HCT116 (cell line): ENCODE measurements at regions not wholly inside any gene's neighbourhood (a gene's known extent, or its start where the extent isn't known, plus 50 kb on each side); places are given as distances from the start of the nearest gene placed in this dataset.

Experiments
- ATAC-seq: fragments of 200-7000 bp; cut with Tn5 transposase; 2 replicates; pipeline ENCODE4 v1.9.1; 2020; ENCODE audit warnings: mild to moderate bottlenecking, moderate library complexity
- BruUV-seq: library from RNA; stranded (reverse); fragments of 400-500 nt; replicated peaks from 2 replicates; lab custom pipeline; 2021; lab: Mats Ljungman, UMichigan
- CTCF ChIA-PET: fragments of 300-600 bp; sonication (Branson Sonifier 250); formaldehyde crosslinking; loops from one replicate; lab custom pipeline; 2021; ENCODE audit warnings: antibody characterized with exemption; lab: Charles Lee
- POLR2A ChIA-PET: fragments of 300-600, 350-600 bp; sonication (Branson Sonifier 250); formaldehyde crosslinking; loops from one replicate; lab custom pipeline; 2021; ENCODE audit warnings: antibody characterized with exemption; lab: Charles Lee
- RAD21 ChIA-PET, 2 experiments: fragments of 300-600 bp; sonication (Branson Sonifier 250); formaldehyde crosslinking; loops; one replicate each; lab custom pipeline; 2023; ENCODE audit warnings: low total read pairs in 2 of 2; ENCODE audit not compliant: uncharacterized antibody in 2 of 2, unreplicated experiment in 2 of 2, low non-redundant PET in 1 of 2; lab: Charles Lee
- DNase-seq: peaks from one replicate; pipeline ENCODE4 v3.0.0-alpha.2; 2010; ENCODE audit warnings: low read depth, low spot score
- H2AFZ ChIP-seq: fragments of 200-600 bp; shearing (Covaris generic), sonication (generic); 2 replicates; pipeline ENCODE4 v1.6.1; 2017; ENCODE audit warnings: low read depth, mixed run types, mixed read lengths, antibody characterized with exemption, low read length; ENCODE audit not compliant: poor library complexity, severe bottlenecking
- H3K27ac ChIP-seq: 2 replicates; pipeline ENCODE4 v1.5.1; 2012; ENCODE audit warnings: low read depth, low read length
- H3K27me3 ChIP-seq: fragments of 200-600 bp; sonication (generic); 2 replicates; pipeline ENCODE4 v1.6.1; 2016; ENCODE audit warnings: mixed run types, low read length, mixed read lengths; ENCODE audit not compliant: insufficient read depth
- H3K36me3 ChIP-seq, 2 experiments: fragments of 200-500 bp in 1 of 2; fragments of 200-600 bp in 1 of 2; sonication (Bioruptor generic) in 1 of 2; sonication (generic) in 1 of 2; 2 replicates each; pipeline versions ENCODE4 v1.5.1 to v1.6.1; 2014 to 2016; ENCODE audit warnings: low read length in 2 of 2, inconsistent platforms in 1 of 2, mixed read lengths in 1 of 2, mixed run types in 1 of 2; ENCODE audit not compliant: insufficient read depth in 2 of 2, control insufficient read depth in 1 of 2
- H3K4me1 ChIP-seq, 2 experiments: fragments of 200-600 bp in 1 of 2; sonication (generic) in 1 of 2; 2 replicates each; pipeline versions ENCODE4 v1.5.1 to v1.6.1; 2012 to 2017; ENCODE audit warnings: low read length in 2 of 2, inconsistent platforms in 1 of 2, mild to moderate bottlenecking in 1 of 2, mixed read lengths in 1 of 2, mixed run types in 1 of 2, moderate library complexity in 1 of 2; ENCODE audit not compliant: insufficient read depth in 2 of 2, control insufficient read depth in 1 of 2
- H3K4me2 ChIP-seq: fragments of 200-600 bp; sonication (generic); 2 replicates; pipeline ENCODE4 v1.6.1; 2017; ENCODE audit warnings: mixed run types, low read length, mixed read lengths
- H3K4me3 ChIP-seq, 2 experiments: fragments of 200-600 bp in 1 of 2; sonication (generic) in 1 of 2; replicated peaks in 1 of 2; 2 replicates each; pipeline ENCODE4 v1.5.1; 2011 to 2016; ENCODE audit warnings: low read length in 2 of 2, control low read depth in 1 of 2, low read depth in 1 of 2, mild to moderate bottlenecking in 1 of 2, mixed read lengths in 1 of 2, mixed run types in 1 of 2
- H3K79me2 ChIP-seq: fragments of 200-600 bp; sonication (generic); 2 replicates; pipeline ENCODE4 v1.6.1; 2017; ENCODE audit warnings: mild to moderate bottlenecking, mixed run types, low read length, moderate library complexity, mixed read lengths; ENCODE audit not compliant: insufficient read depth
- H3K9ac ChIP-seq: fragments of 200-600 bp; sonication (generic); 2 replicates; pipeline ENCODE4 v1.6.1; 2016; ENCODE audit warnings: low read length, mixed read lengths
- H3K9me2 ChIP-seq: fragments of 200-600 bp; sonication (generic), shearing (Covaris generic); 2 replicates; pipeline ENCODE4 v1.6.1; 2017; ENCODE audit warnings: mixed run types, mild to moderate bottlenecking, moderate library complexity; ENCODE audit not compliant: insufficient read depth
- H3K9me3 ChIP-seq, 2 experiments: fragments of 200-500 bp in 1 of 2; fragments of 200-600 bp in 1 of 2; sonication (Bioruptor generic) in 1 of 2; sonication (generic) in 1 of 2; 2 replicates each; pipeline ENCODE4 v1.6.1; 2014 to 2017; ENCODE audit warnings: low read length in 2 of 2, mixed read lengths in 2 of 2, inconsistent platforms in 1 of 2, low read depth in 1 of 2, mild to moderate bottlenecking in 1 of 2, mixed run types in 1 of 2, moderate library complexity in 1 of 2; ENCODE audit not compliant: control insufficient read depth in 1 of 2, insufficient read depth in 1 of 2
- H4K20me1 ChIP-seq: fragments of 200-600 bp; sonication (generic), shearing (Covaris generic); 2 replicates; pipeline ENCODE4 v1.6.1; 2017; ENCODE audit warnings: mixed run types, mild to moderate bottlenecking, moderate library complexity; ENCODE audit not compliant: insufficient read depth
- CBX3 ChIP-seq: IDR thresholded peaks from 2 replicates; pipeline ENCODE4 v1.6.1; 2012; ENCODE audit warnings: low read depth
- CEBPB ChIP-seq: IDR thresholded peaks from 2 replicates; pipeline ENCODE4 v1.6.1; 2012; ENCODE audit warnings: low read depth
- EGR1 ChIP-seq: IDR thresholded peaks from 2 replicates; pipeline ENCODE4 v1.6.1; 2012; ENCODE audit warnings: low read depth
- FOSL1 ChIP-seq: IDR thresholded peaks from 2 replicates; pipeline ENCODE4 v1.6.1; 2012; ENCODE audit warnings: low read depth
- RAD21 ChIP-seq: IDR thresholded peaks from 2 replicates; pipeline ENCODE4 v1.6.1; 2012; ENCODE audit warnings: low read depth, mild to moderate bottlenecking
- SP1 ChIP-seq: IDR thresholded peaks from 2 replicates; pipeline ENCODE4 v1.6.1; 2012; ENCODE audit warnings: low read depth
- SRF ChIP-seq: IDR thresholded peaks from 2 replicates; pipeline ENCODE4 v1.6.1; 2012; ENCODE audit warnings: low read depth
- YY1 ChIP-seq: IDR thresholded peaks from 2 replicates; pipeline ENCODE4 v1.6.1; 2011; ENCODE audit warnings: low read length, low read depth, moderate library complexity, mild to moderate bottlenecking; ENCODE audit not compliant: insufficient replicate concordance; ENCODE audit errors: extremely low read depth
- ZFX ChIP-seq: fragments of 450-650 bp; IDR thresholded peaks from 2 replicates; pipeline ENCODE4 v1.6.1; 2017
- intact Hi-C: fragments of 100-400 bp; cut with micrococcal nuclease; formaldehyde crosslinking; loops from 2 replicates; pipeline ENCODE4 v1.10.0; 2022
- TF ChIP-seq, protein P1 (sequence below): IDR thresholded peaks from 2 replicates; pipeline ENCODE4 v1.6.1; 2012; ENCODE audit warnings: low read depth

DNA sequence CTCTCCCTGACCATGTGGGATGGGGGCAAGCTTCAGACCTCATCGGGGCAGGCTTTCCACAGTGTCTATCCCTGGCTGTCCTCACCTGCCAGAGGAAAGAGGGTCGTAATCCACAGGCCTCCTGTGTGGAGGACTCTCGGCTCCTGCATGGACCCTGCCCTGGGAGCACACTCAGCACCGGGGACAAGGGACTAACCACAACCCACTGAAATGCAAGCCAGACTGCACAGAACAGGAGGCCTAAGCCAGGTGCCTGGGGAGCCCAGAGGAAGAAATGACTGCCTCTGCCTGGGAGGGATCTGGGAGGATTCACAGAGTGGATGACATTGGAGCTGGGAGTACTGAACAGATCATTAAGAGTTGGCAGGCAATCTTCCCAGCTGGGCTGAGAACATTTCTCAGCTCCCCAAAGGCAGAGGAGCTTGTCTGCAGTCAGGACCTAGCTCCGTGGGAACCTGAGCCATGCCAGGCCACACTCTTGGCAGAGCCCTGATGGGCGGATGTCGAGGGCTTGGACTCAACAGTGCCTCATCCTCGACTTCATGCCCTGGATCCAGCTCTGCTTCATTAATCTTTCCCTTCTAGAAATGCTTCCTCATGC is 213.4 kb downstream of the USP6NL start:
- ChIA-PET RAD21 (no interaction called here), POLR2A (no interaction called here), CTCF (no interaction called here)
- Histone ChIP-seq H3K9me2 (no peaks in the 10 kb centered on the region), H3K9me3 (no peaks in the 10 kb centered on the region), H3K79me2 (no peaks in the 10 kb centered on the region), H3K4me1 (no peaks in the 10 kb centered on the region), H4K20me1 (no peaks in the 10 kb centered on the region), H3K4me3 (no peak overlapping the region), H3K27ac (no peak overlapping the region), H3K36me3 (no peaks in the 10 kb centered on the region), H3K4me2 (no peak overlapping the region), H3K27me3 (peaks cover 14% of the 10 kb centered on the region), H2AFZ (no peak overlapping the region), H3K9ac (no peak overlapping the region)
- no peak for ATAC-seq
- TF ChIP-seq SP1 = no peak
- TF ChIP-seq, protein P1, sequence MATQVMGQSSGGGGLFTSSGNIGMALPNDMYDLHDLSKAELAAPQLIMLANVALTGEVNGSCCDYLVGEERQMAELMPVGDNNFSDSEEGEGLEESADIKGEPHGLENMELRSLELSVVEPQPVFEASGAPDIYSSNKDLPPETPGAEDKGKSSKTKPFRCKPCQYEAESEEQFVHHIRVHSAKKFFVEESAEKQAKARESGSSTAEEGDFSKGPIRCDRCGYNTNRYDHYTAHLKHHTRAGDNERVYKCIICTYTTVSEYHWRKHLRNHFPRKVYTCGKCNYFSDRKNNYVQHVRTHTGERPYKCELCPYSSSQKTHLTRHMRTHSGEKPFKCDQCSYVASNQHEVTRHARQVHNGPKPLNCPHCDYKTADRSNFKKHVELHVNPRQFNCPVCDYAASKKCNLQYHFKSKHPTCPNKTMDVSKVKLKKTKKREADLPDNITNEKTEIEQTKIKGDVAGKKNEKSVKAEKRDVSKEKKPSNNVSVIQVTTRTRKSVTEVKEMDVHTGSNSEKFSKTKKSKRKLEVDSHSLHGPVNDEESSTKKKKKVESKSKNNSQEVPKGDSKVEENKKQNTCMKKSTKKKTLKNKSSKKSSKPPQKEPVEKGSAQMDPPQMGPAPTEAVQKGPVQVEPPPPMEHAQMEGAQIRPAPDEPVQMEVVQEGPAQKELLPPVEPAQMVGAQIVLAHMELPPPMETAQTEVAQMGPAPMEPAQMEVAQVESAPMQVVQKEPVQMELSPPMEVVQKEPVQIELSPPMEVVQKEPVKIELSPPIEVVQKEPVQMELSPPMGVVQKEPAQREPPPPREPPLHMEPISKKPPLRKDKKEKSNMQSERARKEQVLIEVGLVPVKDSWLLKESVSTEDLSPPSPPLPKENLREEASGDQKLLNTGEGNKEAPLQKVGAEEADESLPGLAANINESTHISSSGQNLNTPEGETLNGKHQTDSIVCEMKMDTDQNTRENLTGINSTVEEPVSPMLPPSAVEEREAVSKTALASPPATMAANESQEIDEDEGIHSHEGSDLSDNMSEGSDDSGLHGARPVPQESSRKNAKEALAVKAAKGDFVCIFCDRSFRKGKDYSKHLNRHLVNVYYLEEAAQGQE = no peak
- no peak for TF ChIP-seq CEBPB
- no peak for TF ChIP-seq EGR1
- no peak for TF ChIP-seq CBX3
- no peak for TF ChIP-seq YY1
- no peak for TF ChIP-seq SRF
- no peak for TF ChIP-seq RAD21
- no peak for TF ChIP-seq FOSL1
- no peak for TF ChIP-seq ZFX
- intact Hi-C loops = no loop called here
- BruUV-seq = no TSS peak
- DNase-seq = no peak
